Keratinocyte (primary cell): ENCODE measurements at regions not wholly inside any gene's neighbourhood (a gene's known extent, or its start where the extent isn't known, plus 50 kb on each side); places are given as distances from the start of the nearest gene placed in this dataset.

ENCODE experiments used
- EZH2 ChIP-seq: IDR thresholded peaks from one replicate; pipeline ENCODE4 v1.6.1; 2012; ENCODE audit warnings: inconsistent platforms, mild to moderate bottlenecking, low read length, moderate library complexity
- TF ChIP-seq, protein P1 (sequence below), 3 experiments: IDR thresholded peaks in 1 of 3; conservative IDR thresholded peaks in 1 of 3; optimal IDR thresholded peaks in 1 of 3; 2 replicates in 2 of 3; 3 replicates in 1 of 3; pipeline versions ENCODE3 to v1.5.1; 2011; ENCODE audit warnings: low read length in 3 of 3, mild to moderate bottlenecking in 3 of 3, moderate library complexity in 2 of 3, control low read depth in 1 of 3, inconsistent platforms in 1 of 3; ENCODE audit not compliant: insufficient read depth in 2 of 3; ENCODE audit errors: extremely low read depth in 1 of 3

DNA sequence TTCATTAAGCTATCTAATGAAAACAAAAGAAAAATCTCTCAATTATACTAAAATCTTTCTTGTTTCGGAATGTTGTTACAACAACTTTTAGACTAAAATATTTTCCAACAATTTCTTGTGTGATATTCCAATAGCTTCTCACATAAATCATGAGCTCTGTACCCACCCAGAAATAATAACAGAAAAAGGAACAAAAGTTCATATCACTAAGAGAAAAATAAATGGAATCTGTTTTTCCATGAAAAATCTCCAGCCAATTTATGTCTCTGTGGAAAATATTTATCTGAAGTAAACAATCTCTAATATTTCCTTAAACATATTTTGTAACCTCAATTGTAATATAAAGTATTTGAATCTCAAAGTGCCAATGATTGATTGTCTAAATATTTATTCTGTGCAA, 628.6 kb upstream of the ANKRD30A start:
- TF ChIP-seq, protein P1, sequence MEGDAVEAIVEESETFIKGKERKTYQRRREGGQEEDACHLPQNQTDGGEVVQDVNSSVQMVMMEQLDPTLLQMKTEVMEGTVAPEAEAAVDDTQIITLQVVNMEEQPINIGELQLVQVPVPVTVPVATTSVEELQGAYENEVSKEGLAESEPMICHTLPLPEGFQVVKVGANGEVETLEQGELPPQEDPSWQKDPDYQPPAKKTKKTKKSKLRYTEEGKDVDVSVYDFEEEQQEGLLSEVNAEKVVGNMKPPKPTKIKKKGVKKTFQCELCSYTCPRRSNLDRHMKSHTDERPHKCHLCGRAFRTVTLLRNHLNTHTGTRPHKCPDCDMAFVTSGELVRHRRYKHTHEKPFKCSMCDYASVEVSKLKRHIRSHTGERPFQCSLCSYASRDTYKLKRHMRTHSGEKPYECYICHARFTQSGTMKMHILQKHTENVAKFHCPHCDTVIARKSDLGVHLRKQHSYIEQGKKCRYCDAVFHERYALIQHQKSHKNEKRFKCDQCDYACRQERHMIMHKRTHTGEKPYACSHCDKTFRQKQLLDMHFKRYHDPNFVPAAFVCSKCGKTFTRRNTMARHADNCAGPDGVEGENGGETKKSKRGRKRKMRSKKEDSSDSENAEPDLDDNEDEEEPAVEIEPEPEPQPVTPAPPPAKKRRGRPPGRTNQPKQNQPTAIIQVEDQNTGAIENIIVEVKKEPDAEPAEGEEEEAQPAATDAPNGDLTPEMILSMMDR (optimal IDR thresholded peaks at IDR 0.05 in 1 of 3, IDR thresholded peaks at IDR 0.05 in 1 of 3, conservative IDR thresholded peaks at IDR 0.05 in 1 of 3; ENCODE audit: extremely low read depth in 1 of 3, insufficient read depth in 2 of 3, low read length in 3 of 3), result no peak
- no peak for TF ChIP-seq EZH2
